A172 (cell line): ENCODE measurements at regions not wholly inside any gene's neighbourhood (a gene's known extent, or its start where the extent isn't known, plus 50 kb on each side); places are given as distances from the start of the nearest gene placed in this dataset.

Source experiments
- DNase-seq: peaks from one replicate; pipeline ENCODE4 v3.0.0-alpha.2; 2015; ENCODE audit warnings: low spot score

DNA sequence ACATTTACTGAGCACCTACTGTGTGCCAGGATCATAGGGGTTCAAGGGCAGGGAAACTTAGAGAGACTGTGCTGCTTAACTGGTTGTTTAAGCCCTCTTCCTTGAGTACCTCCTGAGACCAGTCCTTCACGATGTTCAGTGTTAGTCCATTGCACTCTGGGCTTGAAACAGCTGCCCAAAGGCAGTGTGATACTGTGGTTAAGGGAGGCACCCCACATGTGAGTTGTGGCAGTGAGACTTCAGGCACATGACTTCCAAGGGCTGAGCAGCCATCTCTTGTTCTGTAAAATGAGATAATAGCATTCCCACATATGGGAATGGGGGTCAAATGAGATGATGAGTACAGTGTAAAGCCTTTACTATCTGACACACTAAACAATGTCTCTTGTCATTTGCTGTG, 75.1 kb downstream of the LINGO1 start:
- DNase-seq: no peak

DNA sequence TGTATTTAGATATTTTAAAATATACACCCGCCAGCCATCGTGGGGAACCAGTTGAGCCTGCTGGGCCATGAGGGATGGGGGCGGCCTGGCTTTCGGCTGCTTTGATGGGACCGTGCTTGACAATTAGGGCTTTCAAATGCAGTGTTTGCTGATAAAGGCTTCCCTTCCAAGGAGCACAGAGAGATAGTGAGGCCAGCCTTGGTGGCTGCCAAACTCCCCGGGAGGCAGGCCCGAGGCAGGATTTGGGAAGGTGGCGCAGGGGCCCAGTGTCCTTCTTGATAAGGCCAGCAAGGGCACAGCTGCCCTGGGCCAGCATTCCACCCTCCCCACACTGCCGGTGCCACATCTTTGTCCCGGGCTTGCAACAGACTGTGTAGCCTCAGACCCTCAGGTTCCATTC, 75.6 kb downstream of the LINGO1 start:
- no peak for DNase-seq

GRCh38 chr15:77556622-77557021, 76.1 kb downstream of the LINGO1 start:
- DNase-seq: no peak

DNA sequence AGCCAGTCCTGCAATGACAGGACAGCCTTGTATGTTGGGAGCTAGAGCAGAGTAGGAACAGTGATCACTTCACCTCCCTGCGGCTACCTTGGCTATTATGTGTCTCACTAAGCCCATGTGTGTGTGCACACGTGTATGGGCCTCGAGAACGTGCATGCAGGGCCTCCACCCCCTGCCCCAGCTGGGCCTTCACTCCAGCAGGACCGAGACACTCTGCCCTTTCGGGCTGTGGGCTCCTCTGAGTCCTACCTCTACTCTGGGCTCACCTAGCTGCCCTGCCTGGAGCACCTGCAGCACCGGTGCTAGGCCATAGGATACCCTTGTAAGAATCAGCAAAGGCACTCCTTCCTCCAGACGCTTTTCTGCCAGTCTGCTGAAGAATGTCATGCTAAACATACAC, 77.5 kb downstream of the LINGO1 start:
- no peak for DNase-seq

DNA sequence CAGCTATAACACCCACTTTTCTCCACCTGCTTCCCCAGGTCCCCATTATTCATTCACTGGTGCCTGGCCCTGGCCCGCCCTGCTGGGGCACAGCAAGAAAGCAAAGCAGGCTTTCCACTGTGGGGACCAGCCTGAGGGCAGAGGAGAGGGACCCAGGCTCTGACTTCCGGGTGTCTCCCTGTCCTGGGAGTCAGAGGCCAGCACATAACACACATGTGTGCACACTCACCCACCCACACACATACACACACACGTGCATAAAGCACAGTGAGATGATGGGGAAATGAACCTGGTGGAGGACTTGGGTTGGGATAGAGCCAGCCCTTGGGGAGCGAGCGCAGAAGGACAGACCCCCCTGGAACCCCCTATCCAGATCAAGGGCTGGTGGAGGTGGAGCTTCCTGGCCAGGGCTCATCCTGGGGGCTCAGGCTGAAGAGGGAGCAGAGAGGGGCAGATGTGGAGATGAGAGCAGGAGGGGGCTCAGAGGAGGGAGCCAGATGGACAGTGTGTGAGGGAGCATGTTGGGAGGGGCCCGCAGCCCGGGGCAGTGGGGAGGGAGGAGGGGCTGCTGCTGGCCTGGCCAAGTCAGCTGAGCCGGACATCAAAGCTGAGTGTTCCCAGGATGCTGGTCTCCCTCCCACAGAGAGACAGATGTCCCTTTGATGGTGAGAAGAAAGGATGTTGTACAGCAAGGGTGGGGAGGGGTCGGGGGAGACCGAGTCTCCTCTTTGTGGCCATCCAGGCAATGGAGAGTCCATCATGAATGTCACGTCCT, 78.2 kb downstream of the LINGO1 start:
- DNase-seq: no peak

DNA sequence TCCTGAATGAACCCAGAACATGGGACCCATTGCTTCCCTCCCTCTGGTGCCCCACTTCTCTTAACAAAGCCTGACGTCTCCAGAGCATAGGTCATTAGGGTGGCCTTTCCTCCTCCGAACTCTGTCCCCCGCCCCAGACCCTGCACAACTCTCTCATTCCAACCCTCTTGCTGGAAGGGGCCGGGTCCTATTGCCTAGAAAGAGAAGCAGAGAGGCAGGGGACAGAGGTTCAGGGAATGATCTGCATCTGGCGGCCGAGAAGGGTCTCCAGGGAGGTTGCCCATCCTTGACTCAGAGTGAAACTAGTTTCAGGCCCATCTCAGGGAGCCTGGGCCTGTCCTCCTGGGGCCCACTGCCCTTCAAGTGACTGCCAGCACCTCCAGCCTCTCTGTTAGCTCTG, 79.0 kb downstream of the LINGO1 start:
- no peak for DNase-seq

DNA sequence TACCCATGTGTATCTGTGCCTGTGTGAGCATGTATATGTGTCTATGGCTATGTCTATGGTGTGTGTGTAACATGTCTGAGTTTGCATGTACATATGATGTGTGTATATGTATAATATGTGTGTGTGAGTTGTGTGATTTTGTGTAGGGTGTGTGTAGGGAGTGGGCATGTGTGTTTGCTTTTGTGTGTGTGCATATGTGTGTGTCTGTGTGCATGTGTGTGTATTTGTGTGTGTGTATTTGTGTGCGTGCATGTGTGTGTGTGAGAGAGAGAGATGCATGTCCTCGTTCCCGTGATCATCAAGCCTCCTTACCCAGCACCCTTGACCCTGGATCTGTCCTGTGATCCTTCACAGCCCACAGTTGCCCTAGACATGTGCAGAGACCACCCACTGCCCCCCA, 79.5 kb downstream of the LINGO1 start:
- no peak for DNase-seq

- no peak for DNase-seq
These were observed 80.6 kb downstream of the LINGO1 start for GRCh38 chr15:77552066-77552465.

- DNase-seq: peak; percentile 63
These were observed 82.1 kb downstream of the LINGO1 start for GRCh38 chr15:77550301-77551251.

DNA sequence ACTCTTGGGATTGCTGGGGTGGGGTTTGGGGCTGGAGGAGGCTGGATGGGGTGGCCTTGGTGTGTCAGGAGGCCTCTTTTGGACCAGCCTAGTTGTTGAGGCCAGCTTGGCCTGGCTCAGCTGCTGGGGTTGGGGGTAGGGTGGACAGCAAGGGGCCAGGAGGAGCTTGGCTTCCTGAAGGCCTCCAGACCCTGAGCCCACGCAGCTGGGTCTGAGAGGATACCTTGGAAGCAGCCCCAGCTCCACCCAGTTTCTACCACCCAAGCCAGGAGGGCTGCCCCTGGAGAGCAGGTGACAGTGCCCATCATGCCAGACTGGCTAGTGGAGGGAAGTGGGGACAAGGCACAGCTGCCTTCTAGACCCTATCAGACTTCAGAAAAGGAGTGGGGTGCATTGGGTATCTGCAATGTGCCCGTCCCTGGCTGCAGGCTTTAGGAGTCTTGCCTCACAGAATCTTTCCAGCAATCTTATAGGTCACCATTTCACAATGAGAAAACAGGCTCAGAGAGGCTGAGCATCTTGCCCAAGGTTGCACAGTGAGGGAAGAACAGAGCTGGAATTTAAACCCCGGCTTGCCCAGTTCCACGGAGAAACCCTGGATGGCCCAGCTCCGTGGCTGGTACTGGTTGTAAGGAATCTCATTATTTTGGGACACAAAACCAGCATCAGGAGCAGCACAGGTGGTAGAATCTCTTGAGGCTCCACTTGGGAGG, 83.0 kb downstream of the LINGO1 start:
- no peak for DNase-seq

DNA sequence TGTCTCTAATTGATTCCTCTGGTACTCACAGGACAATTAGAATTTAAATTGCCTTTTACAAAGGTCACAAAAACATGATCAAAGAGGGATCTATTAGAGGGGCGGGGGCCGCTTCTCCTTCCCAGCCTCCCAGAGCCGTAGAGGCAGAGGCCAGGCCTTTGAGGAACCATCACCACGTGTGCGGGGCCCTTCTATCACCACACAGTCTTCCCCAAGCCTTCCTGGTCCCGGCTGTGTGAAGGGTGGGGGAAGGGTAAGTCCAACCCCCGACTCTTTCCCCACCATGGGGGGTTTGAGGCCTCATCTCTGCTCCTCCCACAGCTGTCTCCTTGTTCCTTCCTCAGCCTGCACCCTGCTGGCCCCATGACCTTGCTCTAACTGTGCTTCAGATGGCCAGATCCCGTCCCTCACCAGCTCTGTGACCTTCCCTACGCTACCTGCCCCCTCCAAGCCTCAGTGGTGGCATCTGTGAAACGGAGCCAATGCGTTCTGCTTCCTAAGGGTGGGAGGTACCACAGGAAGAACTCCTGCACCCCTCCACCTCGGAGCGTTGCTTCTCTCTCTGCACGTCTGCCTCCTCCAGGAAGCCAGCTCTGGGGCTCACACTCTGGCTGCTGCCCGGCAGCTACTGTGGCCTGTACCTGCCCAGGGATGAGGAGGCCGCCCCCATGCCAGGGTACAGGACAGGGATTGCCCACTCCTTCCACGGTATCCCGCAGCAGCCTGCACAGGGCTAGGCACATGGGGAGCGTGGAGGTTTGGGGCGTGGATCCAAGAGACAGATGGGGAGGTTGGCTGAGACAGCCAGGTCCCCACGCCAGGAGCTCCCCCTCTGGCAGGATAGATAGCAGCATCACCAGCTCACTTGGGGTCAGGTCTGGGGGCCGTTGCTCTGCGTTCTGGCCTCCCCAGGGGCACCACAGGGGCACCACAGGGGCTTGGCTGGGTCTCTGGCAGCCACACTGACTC, 83.8 kb downstream of the LINGO1 start:
- no peak for DNase-seq

DNA sequence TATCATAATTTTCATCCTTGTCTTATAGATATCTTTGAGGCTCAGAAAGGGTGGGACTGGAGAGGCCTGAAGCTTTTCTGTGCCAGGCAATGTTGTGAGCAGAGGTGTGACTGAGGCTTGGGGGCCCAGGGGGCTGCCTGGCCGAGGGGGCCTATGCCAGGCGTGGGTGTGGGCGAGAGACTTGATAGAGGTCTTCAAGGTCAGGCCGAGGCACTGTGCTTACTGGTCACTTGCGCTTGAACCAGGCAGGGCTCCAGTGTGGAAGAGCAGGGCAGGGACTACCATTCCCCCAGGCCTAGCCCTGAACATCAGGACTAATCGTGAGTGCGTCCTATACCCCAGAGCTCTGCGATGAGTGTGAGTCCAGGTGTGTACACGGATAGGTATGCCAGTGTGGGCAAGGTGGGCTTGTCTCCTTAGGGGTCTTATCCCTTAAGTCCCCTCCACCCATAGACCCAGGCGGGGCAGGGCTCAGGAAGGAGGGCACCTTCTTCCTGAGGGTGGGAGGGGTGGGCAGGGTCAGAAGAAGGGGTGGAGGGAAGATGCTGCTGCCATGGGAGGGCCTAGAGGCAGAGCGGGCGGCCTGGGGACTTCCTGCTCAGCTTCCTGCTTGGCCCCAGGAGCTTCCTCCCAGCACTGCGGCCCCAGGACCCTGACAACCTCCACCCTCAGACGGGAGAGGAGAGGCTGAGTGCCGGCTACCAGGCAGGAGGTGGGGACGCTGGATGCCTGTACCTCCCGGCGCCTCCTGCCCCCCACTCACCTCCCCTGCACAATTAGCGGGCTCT, 84.7 kb downstream of the LINGO1 start:
- no peak for DNase-seq

- no peak for DNase-seq
These were observed 85.8 kb downstream of the LINGO1 start for GRCh38 chr15:77546870-77547269.

DNA sequence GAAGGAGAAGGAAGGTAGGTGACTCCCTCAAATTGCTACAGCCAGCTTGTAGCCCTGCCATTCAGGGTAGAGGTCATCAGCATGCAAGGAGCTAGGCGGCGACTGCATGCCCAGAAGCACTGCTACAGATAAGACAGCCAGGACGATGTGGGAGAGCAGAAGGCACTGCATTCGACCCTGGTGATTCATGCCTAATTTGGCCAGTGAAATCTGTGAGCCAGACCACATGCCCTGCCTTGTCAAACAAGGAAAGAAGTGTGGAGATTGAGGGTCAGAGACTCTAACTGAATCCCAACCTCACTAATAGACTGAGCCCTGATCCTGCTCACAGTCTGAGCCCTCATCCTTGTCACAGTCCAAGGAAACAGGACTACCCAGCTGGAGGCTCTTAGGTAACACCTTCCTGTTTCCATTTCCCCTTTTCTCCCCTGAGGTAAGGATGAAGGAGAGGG, 86.6 kb downstream of the LINGO1 start:
- DNase-seq: peak; percentile 91

GRCh38 chr15:77545058-77545457, 87.7 kb downstream of the LINGO1 start:
- no peak for DNase-seq

DNA sequence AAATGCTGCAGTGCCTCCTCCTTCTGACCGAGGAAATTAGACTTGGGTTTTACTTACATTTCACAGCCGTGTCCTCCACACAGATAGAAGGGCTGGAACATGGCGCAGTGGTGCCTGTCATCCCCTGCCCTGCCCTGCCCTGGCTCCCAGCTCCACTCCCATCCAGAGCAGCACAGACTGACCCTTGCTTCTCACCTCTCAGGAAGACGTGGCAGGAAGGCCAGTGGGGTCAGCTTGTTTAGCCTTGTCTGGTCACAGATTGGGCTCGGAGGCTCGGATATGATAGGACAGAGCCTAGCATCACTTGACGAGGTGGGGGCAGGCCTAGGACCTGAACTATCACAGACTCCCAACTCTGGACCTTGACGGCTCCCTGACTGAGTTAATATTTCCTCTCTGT, 88.5 kb downstream of the LINGO1 start:
- no peak for DNase-seq

GRCh38 chr15:77543159-77543882, 89.4 kb downstream of the LINGO1 start:
- DNase-seq: peak; percentile 75

GRCh38 chr15:77542491-77543001, 90.2 kb downstream of the LINGO1 start:
- peak; percentile 48 for DNase-seq
